Calu3 (cell line): ENCODE measurements at regions not wholly inside any gene's neighbourhood (a gene's known extent, or its start where the extent isn't known, plus 50 kb on each side); places are given as distances from the start of the nearest gene placed in this dataset.
A peak's percentile ranks its signal among the peaks of the same experiment; 100 is the strongest.

Experiments used
- BruUV-seq: library from RNA; stranded (reverse); fragments of 400-500 nt; replicated peaks from 2 replicates; lab custom pipeline; 2021; lab: Mats Ljungman, UMichigan
- CTCF ChIA-PET: fragments of 300-600 bp; sonication (Branson Sonifier 250); formaldehyde crosslinking; loops from one replicate; lab custom pipeline; 2022; ENCODE audit warnings: antibody characterized with exemption; lab: Charles Lee
- DNase-seq: peaks from one replicate; pipeline ENCODE4 v3.0.0; 2022
- H3K27ac Mint-ChIP-seq: one replicate; pipeline ENCODE4 v1.8.0; 2022; ENCODE audit warnings: mixed read lengths; ENCODE audit not compliant: unreplicated experiment
- H3K27me3 Mint-ChIP-seq: one replicate; pipeline ENCODE4 v1.8.0; 2022; ENCODE audit warnings: mixed read lengths; ENCODE audit not compliant: unreplicated experiment
- H3K36me3 Mint-ChIP-seq: one replicate; pipeline ENCODE4 v1.8.0; 2022; ENCODE audit warnings: mild to moderate bottlenecking, moderate library complexity, mixed read lengths; ENCODE audit not compliant: insufficient read depth, unreplicated experiment
- H3K4me1 Mint-ChIP-seq: one replicate; pipeline ENCODE4 v1.8.0; 2022; ENCODE audit warnings: mild to moderate bottlenecking, low read depth, mixed read lengths; ENCODE audit not compliant: unreplicated experiment
- H3K4me3 Mint-ChIP-seq: one replicate; pipeline ENCODE4 v1.8.0; 2022; ENCODE audit warnings: mild to moderate bottlenecking, low read depth, moderate library complexity, mixed read lengths; ENCODE audit not compliant: unreplicated experiment
- H3K9me3 Mint-ChIP-seq: one replicate; pipeline ENCODE4 v1.8.0; 2022; ENCODE audit warnings: low read depth, mixed read lengths; ENCODE audit not compliant: unreplicated experiment
- intact Hi-C: fragments of 100-400 bp; cut with micrococcal nuclease; formaldehyde crosslinking; loops from one replicate; pipeline ENCODE4 v1.10.0; 2022; ENCODE audit not compliant: unreplicated experiment
- TF ChIP-seq, protein P1 (sequence below): fragments of 200-600 bp; IDR thresholded peaks from one replicate; pipeline ENCODE4 v1.8.0; 2022; ENCODE audit warnings: antibody characterized with exemption; ENCODE audit not compliant: unreplicated experiment

- H3K36me3 Mint-ChIP-seq, result no peaks in the 10 kb centered on the region
- DNase-seq, result no peak
- TF ChIP-seq, protein P1, sequence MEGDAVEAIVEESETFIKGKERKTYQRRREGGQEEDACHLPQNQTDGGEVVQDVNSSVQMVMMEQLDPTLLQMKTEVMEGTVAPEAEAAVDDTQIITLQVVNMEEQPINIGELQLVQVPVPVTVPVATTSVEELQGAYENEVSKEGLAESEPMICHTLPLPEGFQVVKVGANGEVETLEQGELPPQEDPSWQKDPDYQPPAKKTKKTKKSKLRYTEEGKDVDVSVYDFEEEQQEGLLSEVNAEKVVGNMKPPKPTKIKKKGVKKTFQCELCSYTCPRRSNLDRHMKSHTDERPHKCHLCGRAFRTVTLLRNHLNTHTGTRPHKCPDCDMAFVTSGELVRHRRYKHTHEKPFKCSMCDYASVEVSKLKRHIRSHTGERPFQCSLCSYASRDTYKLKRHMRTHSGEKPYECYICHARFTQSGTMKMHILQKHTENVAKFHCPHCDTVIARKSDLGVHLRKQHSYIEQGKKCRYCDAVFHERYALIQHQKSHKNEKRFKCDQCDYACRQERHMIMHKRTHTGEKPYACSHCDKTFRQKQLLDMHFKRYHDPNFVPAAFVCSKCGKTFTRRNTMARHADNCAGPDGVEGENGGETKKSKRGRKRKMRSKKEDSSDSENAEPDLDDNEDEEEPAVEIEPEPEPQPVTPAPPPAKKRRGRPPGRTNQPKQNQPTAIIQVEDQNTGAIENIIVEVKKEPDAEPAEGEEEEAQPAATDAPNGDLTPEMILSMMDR, result no peak
- CTCF ChIA-PET, result no interaction called here
- BruUV-seq, result no TSS peak
- no peak overlapping the region for H3K4me3 Mint-ChIP-seq
- intact Hi-C loops, result loop anchor here (10.0 kb wide), 1 partner anchor 1666 kb away; no protein-coding TSS in a partner anchor
- H3K27me3 Mint-ChIP-seq, result no peaks in the 10 kb centered on the region
- H3K4me1 Mint-ChIP-seq, result no peaks in the 10 kb centered on the region
- no peak overlapping the region for H3K27ac Mint-ChIP-seq
- no peaks in the 10 kb centered on the region for H3K9me3 Mint-ChIP-seq
Observed at GRCh38 chr4:65018313-65018712, 609.1 kb upstream of the TECRL start.

GRCh38 chr4:65014078-65014477, 604.8 kb upstream of the TECRL start:
- no peak overlapping the region for H3K27ac Mint-ChIP-seq
- BruUV-seq, result no TSS peak
- TF ChIP-seq, protein P1, result no peak
- H3K27me3 Mint-ChIP-seq, result no peaks in the 10 kb centered on the region
- no peaks in the 10 kb centered on the region for H3K9me3 Mint-ChIP-seq
- no peak overlapping the region for H3K4me3 Mint-ChIP-seq
- no peak for DNase-seq
- no peaks in the 10 kb centered on the region for H3K4me1 Mint-ChIP-seq
- H3K36me3 Mint-ChIP-seq, result no peaks in the 10 kb centered on the region
- intact Hi-C loops, result loop anchor here (10.0 kb wide), 1 partner anchor 1671 kb away; no protein-coding TSS in a partner anchor
- CTCF ChIA-PET, result no interaction called here

DNA sequence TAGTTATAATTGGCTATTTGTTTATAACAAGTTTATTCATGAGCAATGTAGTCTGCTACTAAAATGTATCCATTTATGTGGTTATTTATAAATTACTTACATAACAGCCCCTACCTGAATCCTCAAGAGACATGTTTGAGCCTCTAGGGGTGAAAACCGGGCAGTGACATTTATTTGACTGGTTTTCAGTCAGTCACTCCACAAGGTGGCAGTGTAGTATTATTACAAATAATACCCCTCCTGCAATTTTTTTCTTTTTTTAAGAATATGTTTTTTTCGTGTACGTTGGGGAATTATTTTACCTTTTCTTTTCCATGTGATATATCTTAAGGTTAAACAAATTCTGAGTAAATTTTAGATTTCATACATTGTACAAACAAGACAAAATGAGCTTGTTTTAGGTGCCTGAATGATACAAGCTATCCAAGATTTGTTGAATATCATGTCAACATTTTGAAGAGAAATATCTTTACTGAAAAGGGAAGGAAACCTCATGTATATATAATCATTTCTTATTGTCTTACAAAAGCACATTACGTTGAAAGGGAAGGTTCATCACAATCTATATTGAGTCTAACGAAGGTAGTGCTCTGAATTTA, 598.7 kb upstream of the TECRL start:
- no peak overlapping the region for H3K27ac Mint-ChIP-seq
- H3K9me3 Mint-ChIP-seq, result no peaks in the 10 kb centered on the region
- peak; percentile 8 for DNase-seq
- no peaks in the 10 kb centered on the region for H3K27me3 Mint-ChIP-seq
- intact Hi-C loops, result loop anchor here (10.0 kb wide), 1 partner anchor 223 kb away; no protein-coding TSS in a partner anchor
- no peak overlapping the region for H3K4me3 Mint-ChIP-seq
- TF ChIP-seq, protein P1, result peak; percentile 13
- H3K36me3 Mint-ChIP-seq, result no peaks in the 10 kb centered on the region
- BruUV-seq, result no TSS peak
- CTCF ChIA-PET, result no interaction called here
- H3K4me1 Mint-ChIP-seq, result no peaks in the 10 kb centered on the region

- H3K4me3 Mint-ChIP-seq, result no peak overlapping the region
- no peaks in the 10 kb centered on the region for H3K36me3 Mint-ChIP-seq
- no peaks in the 10 kb centered on the region for H3K9me3 Mint-ChIP-seq
- intact Hi-C loops, result no loop called here
- no peak for DNase-seq
- BruUV-seq, result no TSS peak
- H3K4me1 Mint-ChIP-seq, result no peaks in the 10 kb centered on the region
- H3K27me3 Mint-ChIP-seq, result no peaks in the 10 kb centered on the region
- CTCF ChIA-PET, result no interaction called here
- TF ChIP-seq, protein P1, result no peak
- no peak overlapping the region for H3K27ac Mint-ChIP-seq
Observed at GRCh38 chr4:64975177-64975576, 565.9 kb upstream of the TECRL start.
